NT2/D1 (cell line): ENCODE measurements at regions not wholly inside any gene's neighbourhood (a gene's known extent, or its start where the extent isn't known, plus 50 kb on each side); places are given as distances from the start of the nearest gene placed in this dataset.

Source experiments
- DNase-seq: peaks from one replicate; pipeline ENCODE4 v3.0.0-alpha.2; 2011; ENCODE audit warnings: low read depth, low spot score
- H3K27me3 ChIP-seq: 2 replicates; pipeline ENCODE4 v1.6.0; 2011; ENCODE audit warnings: mild to moderate bottlenecking; ENCODE audit not compliant: insufficient read length, insufficient read depth
- H3K36me3 ChIP-seq: 2 replicates; pipeline ENCODE4 v1.6.1; 2011; ENCODE audit warnings: mild to moderate bottlenecking, low read length, mixed read lengths; ENCODE audit not compliant: insufficient read depth, insufficient read length
- H3K4me1 ChIP-seq: 2 replicates; pipeline ENCODE4 v1.5.1; 2011; ENCODE audit not compliant: insufficient read depth, insufficient read length
- H3K4me3 ChIP-seq: 2 replicates; pipeline ENCODE4 v1.5.1; 2011; ENCODE audit warnings: low read depth; ENCODE audit not compliant: insufficient read length
- H3K9ac ChIP-seq: 2 replicates; pipeline ENCODE4 v1.6.0; 2011; ENCODE audit warnings: low read depth; ENCODE audit not compliant: insufficient read length
- H3K9me3 ChIP-seq: 2 replicates; pipeline ENCODE4 v1.5.1; 2011; ENCODE audit warnings: mild to moderate bottlenecking, low read length; ENCODE audit not compliant: insufficient read depth
- SUZ12 ChIP-seq: IDR thresholded peaks from 2 replicates; pipeline ENCODE4 v1.6.1; 2011; ENCODE audit not compliant: insufficient read length, insufficient read depth; ENCODE audit errors: extremely low read depth
- YY1 ChIP-seq: IDR thresholded peaks from 2 replicates; pipeline ENCODE4 v1.6.1; 2011; ENCODE audit not compliant: insufficient read length, insufficient read depth
- ZNF274 ChIP-seq: IDR thresholded peaks from 2 replicates; pipeline ENCODE4 v1.6.1; 2011; ENCODE audit warnings: mild to moderate bottlenecking, low read depth, low read length

GRCh38 chr16:65200156-65200773, 78.4 kb upstream of the CDH11 start:
- TF ChIP-seq YY1 (no peak), SUZ12 (no peak), ZNF274 (no peak)
- Histone ChIP-seq H3K9ac (no peak overlapping the region), H3K9me3 (no peaks in the 10 kb centered on the region), H3K4me1 (no peaks in the 10 kb centered on the region), H3K36me3 (no peaks in the 10 kb centered on the region), H3K4me3 (no peak overlapping the region), H3K27me3 (peaks cover 4% of the 10 kb centered on the region)
- DNase-seq: no peak

- H3K4me3 ChIP-seq: no peak overlapping the region
- no peak overlapping the region for H3K9ac ChIP-seq
- no peaks in the 10 kb centered on the region for H3K4me1 ChIP-seq
- H3K27me3 ChIP-seq: no peaks in the 10 kb centered on the region
- no peak for DNase-seq
- no peaks in the 10 kb centered on the region for H3K9me3 ChIP-seq
- no peaks in the 10 kb centered on the region for H3K36me3 ChIP-seq
- no peak for TF ChIP-seq ZNF274
- no peak for TF ChIP-seq SUZ12
- no peak for TF ChIP-seq YY1
These were observed 74.7 kb upstream of the CDH11 start for GRCh38 chr16:65196420-65197075.

- DNase-seq: no peak
- no peak overlapping the region for H3K9ac ChIP-seq
- no peaks in the 10 kb centered on the region for H3K4me1 ChIP-seq
- H3K9me3 ChIP-seq: no peaks in the 10 kb centered on the region
- no peak for TF ChIP-seq YY1
- no peak overlapping the region for H3K4me3 ChIP-seq
- H3K36me3 ChIP-seq: no peaks in the 10 kb centered on the region
- no peaks in the 10 kb centered on the region for H3K27me3 ChIP-seq
These were observed 74.1 kb upstream of the CDH11 start for GRCh38 chr16:65195998-65196397.

- Histone ChIP-seq H3K9ac (no peak overlapping the region), H3K9me3 (no peaks in the 10 kb centered on the region), H3K36me3 (no peaks in the 10 kb centered on the region), H3K4me1 (no peaks in the 10 kb centered on the region), H3K27me3 (no peaks in the 10 kb centered on the region), H3K4me3 (no peak overlapping the region)
- TF ChIP-seq SUZ12: no peak
- DNase-seq: no peak
These were observed 63.4 kb upstream of the CDH11 start for GRCh38 chr16:65185241-65185778.

- no peaks in the 10 kb centered on the region for H3K9me3 ChIP-seq
- H3K36me3 ChIP-seq: no peaks in the 10 kb centered on the region
- H3K4me3 ChIP-seq: no peak overlapping the region
- H3K27me3 ChIP-seq: no peaks in the 10 kb centered on the region
- TF ChIP-seq YY1 (no peak), ZNF274 (no peak), SUZ12 (no peak)
- no peak for DNase-seq
- no peak overlapping the region for H3K9ac ChIP-seq
- no peaks in the 10 kb centered on the region for H3K4me1 ChIP-seq
These were observed 59.3 kb upstream of the CDH11 start for GRCh38 chr16:65181071-65181561.

GRCh38 chr16:65178151-65178550, 56.3 kb upstream of the CDH11 start:
- no peaks in the 10 kb centered on the region for H3K36me3 ChIP-seq
- TF ChIP-seq SUZ12 (no peak), ZNF274 (no peak), YY1 (no peak)
- no peaks in the 10 kb centered on the region for H3K4me1 ChIP-seq
- H3K4me3 ChIP-seq: no peak overlapping the region
- H3K27me3 ChIP-seq: no peaks in the 10 kb centered on the region
- H3K9me3 ChIP-seq: no peaks in the 10 kb centered on the region
- no peak overlapping the region for H3K9ac ChIP-seq
- DNase-seq: no peak

GRCh38 chr16:65176603-65177002, 54.7 kb upstream of the CDH11 start:
- Histone ChIP-seq H3K9ac (no peak overlapping the region), H3K9me3 (no peaks in the 10 kb centered on the region), H3K4me1 (no peaks in the 10 kb centered on the region), H3K27me3 (no peaks in the 10 kb centered on the region), H3K4me3 (no peak overlapping the region), H3K36me3 (no peaks in the 10 kb centered on the region)
- no peak for TF ChIP-seq SUZ12
- no peak for TF ChIP-seq ZNF274
- TF ChIP-seq YY1: no peak
- DNase-seq: no peak
